GM12878 (cell line): ENCODE measurements at regions not wholly inside any gene's neighbourhood (a gene's known extent, or its start where the extent isn't known, plus 50 kb on each side); places are given as distances from the start of the nearest gene placed in this dataset.

ENCODE experiments used
- CBFB ChIP-seq: IDR thresholded peaks from 2 replicates; pipeline ENCODE4 v1.6.1; 2016; ENCODE audit warnings: antibody characterized with exemption, low read depth
- EZH2 ChIP-seq: IDR thresholded peaks from 2 replicates; pipeline ENCODE4 v1.6.1; 2012; ENCODE audit warnings: low read depth, mild to moderate bottlenecking, control low read depth, inconsistent platforms, low read length, borderline replicate concordance; ENCODE audit not compliant: control insufficient read depth
- FOXM1 ChIP-seq: IDR thresholded peaks from 2 replicates; pipeline ENCODE4 v1.6.1; 2012; ENCODE audit warnings: low read depth, mild to moderate bottlenecking, inconsistent platforms, low read length, moderate library complexity
- HDAC2 ChIP-seq: fragments of 200-600 bp; sonication (generic); IDR thresholded peaks from 2 replicates; pipeline ENCODE4 v1.6.1; 2017
- KDM1A ChIP-seq: fragments of 200-600 bp; sonication (generic); IDR thresholded peaks from 2 replicates; pipeline ENCODE4 v1.6.1; 2016; ENCODE audit warnings: borderline replicate concordance
- MYC ChIP-seq: IDR thresholded peaks from 2 replicates; pipeline ENCODE4 v1.6.1; 2011; ENCODE audit warnings: mild to moderate bottlenecking, low read length, moderate library complexity, inconsistent platforms; ENCODE audit not compliant: insufficient read depth, insufficient replicate concordance, insufficient read length, severe bottlenecking
- POLR2A ChIP-seq: IDR thresholded peaks from 2 replicates; pipeline ENCODE4 v1.6.1; 2011; ENCODE audit warnings: low read depth, mild to moderate bottlenecking, low read length
- RAD21 ChIP-seq: IDR thresholded peaks from 2 replicates; pipeline ENCODE4 v1.6.1; 2011; ENCODE audit warnings: mild to moderate bottlenecking, low read depth, low read length, moderate library complexity; ENCODE audit not compliant: insufficient read depth
- SMC3 ChIP-seq: IDR thresholded peaks from 2 replicates; pipeline ENCODE4 v1.6.1; 2011; ENCODE audit warnings: low read length, improper control_type of control experiment, borderline replicate concordance
- ZZZ3 ChIP-seq: IDR thresholded peaks from 2 replicates; pipeline ENCODE4 v1.6.1; 2011; ENCODE audit warnings: low read depth; ENCODE audit not compliant: control insufficient read depth, insufficient read length
- TF ChIP-seq, protein P1 (sequence below), 3 experiments: IDR thresholded peaks in 2 of 3; conservative IDR thresholded peaks in 1 of 3; 2 replicates each; pipeline ENCODE4 v1.5.1; 2011; ENCODE audit warnings: low read depth in 3 of 3, low read length in 3 of 3, mild to moderate bottlenecking in 3 of 3, control low read depth in 2 of 3, moderate library complexity in 2 of 3, inconsistent platforms in 1 of 3, mixed read lengths in 1 of 3; ENCODE audit not compliant: control insufficient read depth in 2 of 3, insufficient read depth in 1 of 3; ENCODE audit errors: extremely low read depth in 1 of 3
- TF ChIP-seq, protein P2 (sequence below): IDR thresholded peaks from 2 replicates; pipeline ENCODE4 v1.6.1; 2012; ENCODE audit warnings: mild to moderate bottlenecking, low read depth, low read length
- TF ChIP-seq, protein P3 (sequence below): fragments of 450-650 bp; IDR thresholded peaks from 2 replicates; pipeline ENCODE4 v1.6.1; 2017; ENCODE audit warnings: mild to moderate bottlenecking
- TF ChIP-seq, protein P4 (sequence below): IDR thresholded peaks from 2 replicates; pipeline ENCODE4 v1.6.1; 2011; ENCODE audit warnings: low read depth, low read length, improper control_type of control experiment, borderline replicate concordance

DNA sequence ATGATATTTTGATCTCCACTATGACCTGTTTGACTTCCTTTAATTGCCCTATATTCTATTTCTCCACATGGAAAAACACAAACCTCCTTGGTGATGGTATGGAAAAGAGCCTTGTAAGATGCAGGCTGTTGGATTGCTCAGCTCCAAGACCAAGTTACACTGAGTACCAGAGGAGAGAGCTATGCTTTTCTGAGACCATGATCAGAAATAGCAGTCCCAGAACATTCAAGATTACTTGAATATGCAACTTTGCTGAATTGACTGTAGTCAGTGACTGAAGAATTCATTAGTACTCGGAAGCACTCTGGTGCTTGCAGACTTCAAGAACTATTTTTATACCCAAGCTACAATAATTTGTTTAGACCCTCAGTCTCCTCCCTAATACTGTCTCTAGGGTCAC, 310.6 kb upstream of the FSIP2 start:
- TF ChIP-seq HDAC2 (no peak), KDM1A (no peak), EZH2 (no peak), POLR2A (no peak), CBFB (no peak), SMC3 (no peak), RAD21 (no peak), ZZZ3 (no peak), MYC (no peak), FOXM1 (no peak)
- TF ChIP-seq, protein P1, sequence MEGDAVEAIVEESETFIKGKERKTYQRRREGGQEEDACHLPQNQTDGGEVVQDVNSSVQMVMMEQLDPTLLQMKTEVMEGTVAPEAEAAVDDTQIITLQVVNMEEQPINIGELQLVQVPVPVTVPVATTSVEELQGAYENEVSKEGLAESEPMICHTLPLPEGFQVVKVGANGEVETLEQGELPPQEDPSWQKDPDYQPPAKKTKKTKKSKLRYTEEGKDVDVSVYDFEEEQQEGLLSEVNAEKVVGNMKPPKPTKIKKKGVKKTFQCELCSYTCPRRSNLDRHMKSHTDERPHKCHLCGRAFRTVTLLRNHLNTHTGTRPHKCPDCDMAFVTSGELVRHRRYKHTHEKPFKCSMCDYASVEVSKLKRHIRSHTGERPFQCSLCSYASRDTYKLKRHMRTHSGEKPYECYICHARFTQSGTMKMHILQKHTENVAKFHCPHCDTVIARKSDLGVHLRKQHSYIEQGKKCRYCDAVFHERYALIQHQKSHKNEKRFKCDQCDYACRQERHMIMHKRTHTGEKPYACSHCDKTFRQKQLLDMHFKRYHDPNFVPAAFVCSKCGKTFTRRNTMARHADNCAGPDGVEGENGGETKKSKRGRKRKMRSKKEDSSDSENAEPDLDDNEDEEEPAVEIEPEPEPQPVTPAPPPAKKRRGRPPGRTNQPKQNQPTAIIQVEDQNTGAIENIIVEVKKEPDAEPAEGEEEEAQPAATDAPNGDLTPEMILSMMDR (IDR thresholded peaks at IDR 0.05 in 2 of 3, conservative IDR thresholded peaks at IDR 0.05 in 1 of 3; ENCODE audit: control insufficient read depth in 2 of 3, extremely low read depth in 1 of 3, insufficient read depth in 1 of 3, low read depth in 3 of 3, low read length in 3 of 3), result no peak
- TF ChIP-seq, protein P2, sequence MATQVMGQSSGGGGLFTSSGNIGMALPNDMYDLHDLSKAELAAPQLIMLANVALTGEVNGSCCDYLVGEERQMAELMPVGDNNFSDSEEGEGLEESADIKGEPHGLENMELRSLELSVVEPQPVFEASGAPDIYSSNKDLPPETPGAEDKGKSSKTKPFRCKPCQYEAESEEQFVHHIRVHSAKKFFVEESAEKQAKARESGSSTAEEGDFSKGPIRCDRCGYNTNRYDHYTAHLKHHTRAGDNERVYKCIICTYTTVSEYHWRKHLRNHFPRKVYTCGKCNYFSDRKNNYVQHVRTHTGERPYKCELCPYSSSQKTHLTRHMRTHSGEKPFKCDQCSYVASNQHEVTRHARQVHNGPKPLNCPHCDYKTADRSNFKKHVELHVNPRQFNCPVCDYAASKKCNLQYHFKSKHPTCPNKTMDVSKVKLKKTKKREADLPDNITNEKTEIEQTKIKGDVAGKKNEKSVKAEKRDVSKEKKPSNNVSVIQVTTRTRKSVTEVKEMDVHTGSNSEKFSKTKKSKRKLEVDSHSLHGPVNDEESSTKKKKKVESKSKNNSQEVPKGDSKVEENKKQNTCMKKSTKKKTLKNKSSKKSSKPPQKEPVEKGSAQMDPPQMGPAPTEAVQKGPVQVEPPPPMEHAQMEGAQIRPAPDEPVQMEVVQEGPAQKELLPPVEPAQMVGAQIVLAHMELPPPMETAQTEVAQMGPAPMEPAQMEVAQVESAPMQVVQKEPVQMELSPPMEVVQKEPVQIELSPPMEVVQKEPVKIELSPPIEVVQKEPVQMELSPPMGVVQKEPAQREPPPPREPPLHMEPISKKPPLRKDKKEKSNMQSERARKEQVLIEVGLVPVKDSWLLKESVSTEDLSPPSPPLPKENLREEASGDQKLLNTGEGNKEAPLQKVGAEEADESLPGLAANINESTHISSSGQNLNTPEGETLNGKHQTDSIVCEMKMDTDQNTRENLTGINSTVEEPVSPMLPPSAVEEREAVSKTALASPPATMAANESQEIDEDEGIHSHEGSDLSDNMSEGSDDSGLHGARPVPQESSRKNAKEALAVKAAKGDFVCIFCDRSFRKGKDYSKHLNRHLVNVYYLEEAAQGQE, result no peak
- TF ChIP-seq, protein P3, sequence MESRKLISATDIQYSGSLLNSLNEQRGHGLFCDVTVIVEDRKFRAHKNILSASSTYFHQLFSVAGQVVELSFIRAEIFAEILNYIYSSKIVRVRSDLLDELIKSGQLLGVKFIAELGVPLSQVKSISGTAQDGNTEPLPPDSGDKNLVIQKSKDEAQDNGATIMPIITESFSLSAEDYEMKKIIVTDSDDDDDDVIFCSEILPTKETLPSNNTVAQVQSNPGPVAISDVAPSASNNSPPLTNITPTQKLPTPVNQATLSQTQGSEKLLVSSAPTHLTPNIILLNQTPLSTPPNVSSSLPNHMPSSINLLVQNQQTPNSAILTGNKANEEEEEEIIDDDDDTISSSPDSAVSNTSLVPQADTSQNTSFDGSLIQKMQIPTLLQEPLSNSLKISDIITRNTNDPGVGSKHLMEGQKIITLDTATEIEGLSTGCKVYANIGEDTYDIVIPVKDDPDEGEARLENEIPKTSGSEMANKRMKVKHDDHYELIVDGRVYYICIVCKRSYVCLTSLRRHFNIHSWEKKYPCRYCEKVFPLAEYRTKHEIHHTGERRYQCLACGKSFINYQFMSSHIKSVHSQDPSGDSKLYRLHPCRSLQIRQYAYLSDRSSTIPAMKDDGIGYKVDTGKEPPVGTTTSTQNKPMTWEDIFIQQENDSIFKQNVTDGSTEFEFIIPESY, result no peak
- TF ChIP-seq, protein P4, sequence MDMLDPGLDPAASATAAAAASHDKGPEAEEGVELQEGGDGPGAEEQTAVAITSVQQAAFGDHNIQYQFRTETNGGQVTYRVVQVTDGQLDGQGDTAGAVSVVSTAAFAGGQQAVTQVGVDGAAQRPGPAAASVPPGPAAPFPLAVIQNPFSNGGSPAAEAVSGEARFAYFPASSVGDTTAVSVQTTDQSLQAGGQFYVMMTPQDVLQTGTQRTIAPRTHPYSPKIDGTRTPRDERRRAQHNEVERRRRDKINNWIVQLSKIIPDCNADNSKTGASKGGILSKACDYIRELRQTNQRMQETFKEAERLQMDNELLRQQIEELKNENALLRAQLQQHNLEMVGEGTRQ, result no peak
